K562 (cell line): ENCODE measurements at regions not wholly inside any gene's neighbourhood (a gene's known extent, or its start where the extent isn't known, plus 50 kb on each side); places are given as distances from the start of the nearest gene placed in this dataset.

Experiments
- ATAC-seq: fragments of 200-7000 bp; cut with Tn5 transposase; 3 replicates; pipeline ENCODE4 v1.9.1; 2020; ENCODE audit warnings: moderate library complexity
- BruUV-seq: library from RNA; stranded (reverse); fragments of 400-500 nt; replicated peaks from 2 replicates; lab custom pipeline; 2021; lab: Mats Ljungman, UMichigan
- CTCF ChIA-PET: fragments of 300-600 bp; formaldehyde crosslinking; extraction: SDS; loops from one replicate; lab custom pipeline; 2021; ENCODE audit warnings: low intra/inter-chr PET ratio; lab: Yijun Ruan, JAX
- POLR2A ChIA-PET: fragments of 300-600, 350-650 bp; sonication (Branson Sonifier 250); formaldehyde crosslinking; extraction: SDS; loops from one replicate; lab custom pipeline; 2021; ENCODE audit warnings: antibody characterized with exemption, inconsistent platforms; lab: Yijun Ruan, JAX
- DNase-seq, 4 experiments: peaks; one replicate each; pipeline versions ENCODE4 v3.0.0 to v3.0.0-alpha.2; 2011 to 2018; ENCODE audit warnings: low spot score in 3 of 4, mixed read lengths in 3 of 4; ENCODE audit errors: extremely low read depth in 1 of 4
- FAIRE-seq: peaks from 2 replicates; lab custom pipeline; 2011; peaks lifted over from hg19 to GRCh38; lab: Jason Lieb, UNC
- H2AFZ ChIP-seq: 2 replicates; pipeline ENCODE4 v1.6.0; 2011; ENCODE audit warnings: low read depth, low read length, control low read depth, inconsistent platforms
- H3K27ac ChIP-seq: fragments of 200-600 bp; 3 replicates; pipeline ENCODE4 v1.8.0; 2011; ENCODE audit warnings: low read depth, mild to moderate bottlenecking, control low read depth, inconsistent platforms, low read length, moderate library complexity, mixed read lengths; ENCODE audit errors: extremely low read depth
- H3K27me3 ChIP-seq, 2 experiments: fragments of 300-600 bp in 1 of 2; 2 replicates in 1 of 2; 3 replicates in 1 of 2; pipeline versions ENCODE4 v1.6.0 to v1.8.0; 2011; ENCODE audit warnings: inconsistent platforms in 2 of 2, low read length in 2 of 2, mild to moderate bottlenecking in 1 of 2, mixed read lengths in 1 of 2, moderate library complexity in 1 of 2; ENCODE audit not compliant: control insufficient read depth in 2 of 2, insufficient read depth in 2 of 2
- H3K36me3 ChIP-seq: fragments of 300-600 bp; 3 replicates; pipeline ENCODE4 v1.8.0; 2011; ENCODE audit warnings: mild to moderate bottlenecking, low read length, inconsistent platforms; ENCODE audit not compliant: control insufficient read depth, insufficient read depth
- H3K4me1 ChIP-seq, 2 experiments: fragments of 200-600 bp in 1 of 2; replicated peaks in 1 of 2; 2 replicates in 1 of 2; 3 replicates in 1 of 2; pipeline versions ENCODE4 v1.5.1 to v1.8.0; 2011; ENCODE audit warnings: inconsistent platforms in 2 of 2, low read length in 2 of 2, mild to moderate bottlenecking in 1 of 2, mixed read lengths in 1 of 2, moderate library complexity in 1 of 2; ENCODE audit not compliant: control insufficient read depth in 2 of 2, insufficient read depth in 2 of 2
- H3K4me2 ChIP-seq: 2 replicates; pipeline ENCODE4 v1.6.1; 2011; ENCODE audit warnings: low read length, control low read depth, inconsistent platforms, mixed read lengths; ENCODE audit not compliant: insufficient read depth
- H3K4me3 ChIP-seq: fragments of 200-600 bp; sonication (generic), shearing (Covaris generic); 2 replicates; pipeline ENCODE4 v1.5.1; 2016; ENCODE audit warnings: control low read depth, inconsistent platforms
- H3K79me2 ChIP-seq: fragments of 200-600 bp; 3 replicates; pipeline ENCODE4 v1.8.0; 2011; ENCODE audit warnings: low read length, inconsistent platforms; ENCODE audit not compliant: control insufficient read depth, insufficient read depth
- H3K9ac ChIP-seq, 2 experiments: 2 replicates each; pipeline versions ENCODE4 v1.6.0 to v1.6.1; 2011; ENCODE audit warnings: low read depth in 2 of 2, low read length in 2 of 2, control low read depth in 1 of 2, inconsistent platforms in 1 of 2, mild to moderate bottlenecking in 1 of 2, mixed read lengths in 1 of 2; ENCODE audit not compliant: insufficient read depth in 1 of 2
- H3K9me1 ChIP-seq: one replicate; pipeline ENCODE4 v1.6.0; 2011; ENCODE audit warnings: inconsistent platforms, mild to moderate bottlenecking, low read length, moderate library complexity; ENCODE audit not compliant: control insufficient read depth, insufficient read depth
- H3K9me3 ChIP-seq: replicated peaks from 2 replicates; pipeline ENCODE4 v1.5.1; 2011; ENCODE audit warnings: low read depth, low read length, inconsistent platforms; ENCODE audit not compliant: control insufficient read depth, insufficient read depth
- H4K20me1 ChIP-seq: replicated peaks from 2 replicates; pipeline ENCODE4 v1.6.1; 2011; ENCODE audit warnings: low read length, inconsistent platforms, mixed read lengths; ENCODE audit not compliant: control insufficient read depth, insufficient read depth
- ESRRA ChIP-seq: fragments of 450-650 bp; IDR thresholded peaks from 2 replicates; pipeline ENCODE4 v1.6.1; 2014; ENCODE audit warnings: low read depth, mild to moderate bottlenecking, moderate library complexity, borderline replicate concordance
- GABPA ChIP-seq: fragments of 200-800 bp; sonication (Bioruptor generic); conservative IDR thresholded peaks from 2 replicates; pipeline ENCODE4 v1.6.1; 2016; ENCODE audit warnings: low read depth, missing genetic modification characterization, missing compliant biosample characterization
- GABPB1 ChIP-seq: sonication (generic); formaldehyde crosslinking; IDR thresholded peaks from 2 replicates; pipeline ENCODE4 v1.8.0; 2022; ENCODE audit warnings: mild to moderate bottlenecking, missing genetic modification reagents
- ILF3 ChIP-seq: fragments of 450-650 bp; IDR thresholded peaks from 2 replicates; pipeline ENCODE4 v1.6.1; 2018; ENCODE audit warnings: antibody characterized with exemption, mild to moderate bottlenecking, moderate library complexity, borderline replicate concordance
- KLF10 ChIP-seq: fragments of 250-450 bp; sonication (Bioruptor Pico); IDR thresholded peaks from 2 replicates; pipeline ENCODE4 v1.6.1; 2021; ENCODE audit warnings: matching md5 sums
- MYBL2 ChIP-seq, 2 experiments: fragments of 450-650 bp in 1 of 2; sonication (generic) in 1 of 2; formaldehyde crosslinking in 1 of 2; IDR thresholded peaks; 2 replicates each; pipeline versions ENCODE4 v1.6.1 to v1.8.1; 2017 to 2022; ENCODE audit warnings: borderline replicate concordance in 1 of 2, inconsistent platforms in 1 of 2, low read depth in 1 of 2, mild to moderate bottlenecking in 1 of 2, missing genetic modification reagents in 1 of 2, moderate library complexity in 1 of 2
- NFIX ChIP-seq: fragments of 250-450 bp; sonication (Bioruptor Pico); IDR thresholded peaks from 2 replicates; pipeline ENCODE4 v1.4.0; 2020; ENCODE audit warnings: low read depth, mild to moderate bottlenecking, moderate library complexity
- SIRT6 ChIP-seq: IDR thresholded peaks from one replicate; pipeline ENCODE4 v1.6.1; 2012; ENCODE audit warnings: low read depth, mild to moderate bottlenecking, control low read depth, inconsistent platforms, low read length, moderate library complexity
- TBL1XR1 ChIP-seq, 2 experiments: IDR thresholded peaks; 2 replicates each; pipeline ENCODE4 v1.6.1; 2012; ENCODE audit warnings: improper control_type of control experiment in 2 of 2, low read length in 2 of 2, mild to moderate bottlenecking in 1 of 2
- ZNF143 ChIP-seq: sonication (generic); formaldehyde crosslinking; IDR thresholded peaks from 2 replicates; pipeline ENCODE4 v1.9.0; 2022; ENCODE audit warnings: mild to moderate bottlenecking, missing genetic modification reagents
- ZNF165 ChIP-seq: fragments of 250-450 bp; sonication (Bioruptor Pico); IDR thresholded peaks from 2 replicates; pipeline ENCODE4 v1.4.0; 2020; ENCODE audit warnings: borderline replicate concordance
- ZNF174 ChIP-seq: fragments of 250-450 bp; sonication (Bioruptor Pico); IDR thresholded peaks from 2 replicates; pipeline ENCODE4 v1.4.0; 2020; ENCODE audit warnings: mild to moderate bottlenecking
- ZNF224 ChIP-seq: sonication (generic); formaldehyde crosslinking; IDR thresholded peaks from 2 replicates; pipeline ENCODE4 v1.8.0; 2022; ENCODE audit warnings: mild to moderate bottlenecking, missing genetic modification reagents
- ZNF445 ChIP-seq: fragments of 250-450 bp; sonication (Bioruptor Pico); IDR thresholded peaks from 2 replicates; pipeline ENCODE4 v1.4.0; 2020; ENCODE audit warnings: low read depth, mild to moderate bottlenecking, moderate library complexity
- ZNF785 ChIP-seq: fragments of 250-450 bp; sonication (Bioruptor Pico); IDR thresholded peaks from 2 replicates; pipeline ENCODE4 v1.4.0; 2020; ENCODE audit warnings: mild to moderate bottlenecking
- WGBS: fragments of 100-300 bp; shearing (Covaris generic); methylation state at CpG from one replicate; pipeline ENCODE4 v1.1.6; 2016; ENCODE audit warnings: low coverage, mixed read lengths; ENCODE audit not compliant: insufficient coverage; ENCODE audit errors: missing lambda C conversion rate; 5-methylcytosine and 5-hydroxymethylcytosine counted together
- in situ Hi-C: fragments of 300-500 bp; cut with MboI; formaldehyde crosslinking; loops from 4 replicates; pipeline ENCODE4 v1.15.0; 2018; ENCODE audit warnings: inconsistent platforms, mixed read lengths
- intact Hi-C: fragments of 100-400 bp; cut with micrococcal nuclease; formaldehyde crosslinking; loops from 2 replicates; pipeline ENCODE4 v1.14.2; 2022
- TF ChIP-seq, protein P1 (sequence below), 2 experiments: fragments of 450-650 bp; conservative IDR thresholded peaks; 2 replicates each; pipeline ENCODE4 v1.6.1; 2017; ENCODE audit warnings: mild to moderate bottlenecking in 2 of 2, moderate library complexity in 2 of 2
- TF ChIP-seq, protein P2 (sequence below), 2 experiments: fragments of 450-650 bp; IDR thresholded peaks; 2 replicates each; pipeline ENCODE4 v1.6.1; 2016
- TF ChIP-seq, protein P3 (sequence below): fragments of 450-650 bp; IDR thresholded peaks from 2 replicates; pipeline ENCODE4 v1.6.1; 2014; ENCODE audit warnings: low read depth, mild to moderate bottlenecking, moderate library complexity, borderline replicate concordance

- no peak for TF ChIP-seq MYBL2 (IDR thresholded peaks at IDR 0.05; ENCODE audit: low read depth)
- no peak for TF ChIP-seq MYBL2 (CRISPR knock-in tag; IDR thresholded peaks at IDR 0.05; ENCODE audit: borderline replicate concordance)
- TF ChIP-seq ZNF785: no peak
- no peak for TF ChIP-seq ESRRA
- no peak for TF ChIP-seq NFIX (CRISPR knock-in tag)
Measured at GRCh38 chr13:59340581-59340980, 823.1 kb downstream of the DIAPH3 start (continued).

- DNase-seq: no peak
- H3K4me2 ChIP-seq: no peak overlapping the region
- H4K20me1 ChIP-seq: no peaks in the 10 kb centered on the region
- no peak for ATAC-seq
- no peak for FAIRE-seq
- BruUV-seq: no TSS peak
- H3K9me3 ChIP-seq: no peaks in the 10 kb centered on the region
- H3K36me3 ChIP-seq: no peaks in the 10 kb centered on the region
- CTCF ChIA-PET: no interaction called here
- no peaks in the 10 kb centered on the region for H3K4me1 ChIP-seq
- intact Hi-C loops: no loop called here
- no peaks in the 10 kb centered on the region; a peak in 1 of 5 replicates for H3K27me3 ChIP-seq
- no peak overlapping the region for H2AFZ ChIP-seq
- POLR2A ChIA-PET: no interaction called here
- no peak overlapping the region for H3K4me3 ChIP-seq
- 0% methylated on average over 5 of the region's 5 CpGs for WGBS
- no peaks in the 10 kb centered on the region for H3K79me2 ChIP-seq
- in situ Hi-C loops: no loop called here
- no peak overlapping the region for H3K27ac ChIP-seq
- no peaks in the 10 kb centered on the region for H3K9me1 ChIP-seq
- H3K9ac ChIP-seq: no peak overlapping the region
- TF ChIP-seq, protein P1, sequence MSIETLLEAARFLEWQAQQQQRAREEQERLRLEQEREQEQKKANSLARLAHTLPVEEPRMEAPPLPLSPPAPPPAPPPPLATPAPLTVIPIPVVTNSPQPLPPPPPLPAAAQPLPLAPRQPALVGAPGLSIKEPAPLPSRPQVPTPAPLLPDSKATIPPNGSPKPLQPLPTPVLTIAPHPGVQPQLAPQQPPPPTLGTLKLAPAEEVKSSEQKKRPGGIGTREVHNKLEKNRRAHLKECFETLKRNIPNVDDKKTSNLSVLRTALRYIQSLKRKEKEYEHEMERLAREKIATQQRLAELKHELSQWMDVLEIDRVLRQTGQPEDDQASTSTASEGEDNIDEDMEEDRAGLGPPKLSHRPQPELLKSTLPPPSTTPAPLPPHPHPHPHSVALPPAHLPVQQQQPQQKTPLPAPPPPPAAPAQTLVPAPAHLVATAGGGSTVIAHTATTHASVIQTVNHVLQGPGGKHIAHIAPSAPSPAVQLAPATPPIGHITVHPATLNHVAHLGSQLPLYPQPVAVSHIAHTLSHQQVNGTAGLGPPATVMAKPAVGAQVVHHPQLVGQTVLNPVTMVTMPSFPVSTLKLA (conservative IDR thresholded peaks at IDR 0.05): no peak
- no peak for TF ChIP-seq KLF10 (CRISPR knock-in tag)
- TF ChIP-seq, protein P2, sequence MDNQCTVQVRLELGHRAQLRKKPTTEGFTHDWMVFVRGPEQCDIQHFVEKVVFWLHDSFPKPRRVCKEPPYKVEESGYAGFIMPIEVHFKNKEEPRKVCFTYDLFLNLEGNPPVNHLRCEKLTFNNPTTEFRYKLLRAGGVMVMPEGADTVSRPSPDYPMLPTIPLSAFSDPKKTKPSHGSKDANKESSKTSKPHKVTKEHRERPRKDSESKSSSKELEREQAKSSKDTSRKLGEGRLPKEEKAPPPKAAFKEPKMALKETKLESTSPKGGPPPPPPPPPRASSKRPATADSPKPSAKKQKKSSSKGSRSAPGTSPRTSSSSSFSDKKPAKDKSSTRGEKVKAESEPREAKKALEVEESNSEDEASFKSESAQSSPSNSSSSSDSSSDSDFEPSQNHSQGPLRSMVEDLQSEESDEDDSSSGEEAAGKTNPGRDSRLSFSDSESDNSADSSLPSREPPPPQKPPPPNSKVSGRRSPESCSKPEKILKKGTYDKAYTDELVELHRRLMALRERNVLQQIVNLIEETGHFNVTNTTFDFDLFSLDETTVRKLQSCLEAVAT (IDR thresholded peaks at IDR 0.05): no peak
- no peak for TF ChIP-seq ZNF165 (CRISPR knock-in tag)
- TF ChIP-seq SIRT6: no peak
- TF ChIP-seq ILF3: no peak
- no peak for TF ChIP-seq GABPA (tag)
- TF ChIP-seq ZNF224 (CRISPR knock-in tag): no peak
- no peak for TF ChIP-seq ZNF445 (CRISPR knock-in tag)
- no peak for TF ChIP-seq ZNF174 (CRISPR knock-in tag)
- TF ChIP-seq TBL1XR1 (IDR thresholded peaks at IDR 0.05; ENCODE audit: low read length in 2 of 2): no peak
- TF ChIP-seq ZNF143 (CRISPR knock-in tag): no peak
- TF ChIP-seq, protein P3, sequence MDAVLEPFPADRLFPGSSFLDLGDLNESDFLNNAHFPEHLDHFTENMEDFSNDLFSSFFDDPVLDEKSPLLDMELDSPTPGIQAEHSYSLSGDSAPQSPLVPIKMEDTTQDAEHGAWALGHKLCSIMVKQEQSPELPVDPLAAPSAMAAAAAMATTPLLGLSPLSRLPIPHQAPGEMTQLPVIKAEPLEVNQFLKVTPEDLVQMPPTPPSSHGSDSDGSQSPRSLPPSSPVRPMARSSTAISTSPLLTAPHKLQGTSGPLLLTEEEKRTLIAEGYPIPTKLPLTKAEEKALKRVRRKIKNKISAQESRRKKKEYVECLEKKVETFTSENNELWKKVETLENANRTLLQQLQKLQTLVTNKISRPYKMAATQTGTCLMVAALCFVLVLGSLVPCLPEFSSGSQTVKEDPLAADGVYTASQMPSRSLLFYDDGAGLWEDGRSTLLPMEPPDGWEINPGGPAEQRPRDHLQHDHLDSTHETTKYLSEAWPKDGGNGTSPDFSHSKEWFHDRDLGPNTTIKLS: no peak
- no peak for TF ChIP-seq GABPB1 (CRISPR knock-in tag)
Measured at GRCh38 chr13:59342400-59342799, 821.3 kb downstream of the DIAPH3 start.
